Lower lobe of right lung (tissue), 2 donors: ENCODE measurements at regions not wholly inside any gene's neighbourhood (a gene's known extent, or its start where the extent isn't known, plus 50 kb on each side); places are given as distances from the start of the nearest gene placed in this dataset.

Experiments
- ATAC-seq, 2 donors: fragments of 200-7000 bp; cut with Tn5 transposase; one replicate each; pipeline ENCODE4 v1.9.1; 2020 to 2022; ENCODE audit warnings: mild to moderate bottlenecking in 2 of 2, moderate library complexity in 2 of 2
- DNase-seq: peaks from one replicate; pipeline ENCODE4 v3.0.0-alpha.2; 2020
- H3K27ac ChIP-seq: fragments of 200-600 bp; one replicate; pipeline ENCODE4 v1.8.0; 2022
- H3K27me3 ChIP-seq: fragments of 200-600 bp; one replicate; pipeline ENCODE4 v1.8.0; 2022; ENCODE audit warnings: low read depth
- H3K36me3 ChIP-seq: fragments of 200-600 bp; one replicate; pipeline ENCODE4 v1.8.0; 2022; ENCODE audit warnings: mild to moderate bottlenecking
- H3K4me1 ChIP-seq: fragments of 200-600 bp; one replicate; pipeline ENCODE4 v1.8.0; 2022
- H3K4me3 ChIP-seq: fragments of 200-600 bp; one replicate; pipeline ENCODE4 v1.8.0; 2022; ENCODE audit warnings: mild to moderate bottlenecking
- H3K9me3 ChIP-seq: fragments of 200-600 bp; one replicate; pipeline ENCODE4 v1.8.0; 2022
- CTCF ChIP-seq: fragments of 200-600 bp; IDR thresholded peaks from one replicate; pipeline ENCODE4 v1.8.0; 2022; ENCODE audit warnings: antibody characterized with exemption, mild to moderate bottlenecking
- intact Hi-C: fragments of 100-400 bp; cut with DNase I; formaldehyde crosslinking; loops from one replicate; pipeline ENCODE4 v1.11.0; 2022
- donor health status: DM: no; HTN: yes; CAD: no; lungs with severe emphysema.

DNA sequence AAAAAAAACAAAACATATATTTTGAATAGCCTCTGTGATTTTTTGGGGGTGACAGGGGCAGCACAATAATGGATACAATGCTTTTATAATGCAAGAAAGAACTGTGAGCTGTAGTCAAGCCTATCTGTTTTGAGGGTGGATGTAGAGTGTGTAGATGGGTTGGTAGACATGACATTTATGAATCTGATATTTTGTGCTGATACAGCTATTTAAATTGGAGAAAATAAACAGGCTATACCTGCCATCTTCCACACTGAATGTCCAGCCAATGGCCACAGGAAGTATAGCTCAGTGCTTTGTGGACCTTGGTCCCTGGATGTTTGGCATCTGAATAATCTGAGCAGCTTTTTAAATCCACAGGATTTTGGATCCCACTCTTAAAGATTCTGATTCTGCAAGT, 175.0 kb downstream of the NEDD1 start:
- Histone ChIP-seq H3K27me3 (no peaks in the 10 kb centered on the region), H3K36me3 (no peaks in the 10 kb centered on the region), H3K9me3 (no peaks in the 10 kb centered on the region), H3K4me3 (no peak overlapping the region), H3K4me1 (no peaks in the 10 kb centered on the region), H3K27ac (no peak overlapping the region)
- TF ChIP-seq CTCF, result no peak
- ATAC-seq, result no peak
- no peak for DNase-seq
- intact Hi-C loops, result no loop called here

DNA sequence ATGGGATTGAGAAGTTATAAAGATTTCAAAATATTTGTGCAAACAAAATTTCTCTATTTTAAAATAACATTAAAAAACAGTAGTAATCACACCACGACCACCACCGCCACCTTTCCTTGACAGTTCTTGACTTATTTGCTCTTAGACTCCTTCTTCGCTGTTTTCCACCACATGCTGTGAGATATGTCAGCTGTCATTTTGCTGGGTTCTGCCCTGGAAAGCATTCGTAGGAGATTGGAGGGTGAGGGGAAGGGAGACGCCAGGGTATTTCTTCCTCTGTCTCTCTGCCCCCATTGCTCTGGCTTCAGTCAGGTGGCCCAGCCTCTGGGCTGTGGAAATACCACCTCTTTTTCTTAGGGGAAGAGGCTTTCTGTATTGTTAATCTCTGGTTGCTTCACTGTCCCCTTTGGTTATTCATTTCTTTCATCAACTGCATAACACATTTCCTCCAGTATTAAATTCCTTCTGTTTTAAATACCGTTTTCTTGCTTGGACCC, 186.2 kb downstream of the NEDD1 start:
- Histone ChIP-seq H3K4me3 (no peak overlapping the region), H3K4me1 (no peaks in the 10 kb centered on the region), H3K9me3 (no peaks in the 10 kb centered on the region), H3K27me3 (no peaks in the 10 kb centered on the region), H3K36me3 (no peaks in the 10 kb centered on the region), H3K27ac (no peak overlapping the region)
- no peak for ATAC-seq
- no peak for TF ChIP-seq CTCF
- no peak for DNase-seq
- intact Hi-C loops, result no loop called here

DNA sequence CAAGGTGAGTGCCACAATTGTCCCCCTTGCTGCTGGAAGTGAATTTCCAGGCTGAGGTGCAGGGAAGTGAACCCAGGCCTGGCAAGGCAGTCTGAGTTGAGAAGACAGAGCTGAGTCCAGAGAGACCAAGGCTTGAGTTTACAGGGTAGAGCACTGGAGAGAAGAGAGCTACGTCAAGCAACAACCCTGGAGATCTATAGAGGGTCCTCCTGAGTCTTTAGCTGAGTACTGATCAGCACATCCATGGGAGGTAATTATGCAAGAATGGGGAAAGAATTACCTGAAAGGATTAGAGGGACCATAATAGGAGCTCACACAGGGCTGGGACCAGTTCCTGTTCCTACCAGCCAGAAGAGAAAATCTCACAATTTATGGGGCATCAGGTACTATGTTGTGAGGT, 190.7 kb downstream of the NEDD1 start:
- Histone ChIP-seq H3K9me3 (no peaks in the 10 kb centered on the region), H3K27ac (no peak overlapping the region), H3K4me3 (no peak overlapping the region), H3K36me3 (no peaks in the 10 kb centered on the region), H3K4me1 (no peaks in the 10 kb centered on the region), H3K27me3 (no peaks in the 10 kb centered on the region)
- DNase-seq (no peak), ATAC-seq (no peak)
- TF ChIP-seq CTCF, result no peak
- intact Hi-C loops, result no loop called here

GRCh38 chr12:97109441-97109840, 202.4 kb downstream of the NEDD1 start:
- no peak for DNase-seq
- Histone ChIP-seq H3K27me3 (no peaks in the 10 kb centered on the region), H3K4me3 (no peak overlapping the region), H3K9me3 (no peaks in the 10 kb centered on the region), H3K27ac (no peak overlapping the region), H3K36me3 (no peaks in the 10 kb centered on the region), H3K4me1 (no peaks in the 10 kb centered on the region)
- TF ChIP-seq CTCF, result no peak
- no peak for ATAC-seq
- intact Hi-C loops, result no loop called here

DNA sequence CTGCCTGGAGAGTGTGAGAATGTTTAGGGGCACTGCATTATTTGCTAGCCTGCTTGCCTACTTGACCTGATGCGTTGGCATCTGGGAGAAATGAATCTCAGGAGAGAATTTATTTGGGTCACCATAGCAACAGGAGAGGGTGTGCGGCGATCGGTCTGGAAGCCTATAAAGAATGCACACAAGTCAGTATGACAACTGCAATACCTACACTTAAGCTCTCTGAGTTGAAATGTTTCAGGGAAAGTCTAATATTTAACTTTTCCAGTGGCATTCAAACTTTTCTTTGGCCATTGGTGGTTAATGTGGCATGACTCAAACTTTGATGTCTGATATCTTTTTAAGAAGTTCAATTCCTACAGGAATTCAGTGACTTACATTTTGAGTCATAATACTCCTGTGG, 205.1 kb downstream of the NEDD1 start:
- no peaks in the 10 kb centered on the region for H3K9me3 ChIP-seq
- DNase-seq, result no peak
- no peaks in the 10 kb centered on the region for H3K36me3 ChIP-seq
- no peaks in the 10 kb centered on the region for H3K4me1 ChIP-seq
- intact Hi-C loops, result no loop called here
- H3K27ac ChIP-seq, result no peak overlapping the region
- no peak for TF ChIP-seq CTCF
- no peaks in the 10 kb centered on the region for H3K27me3 ChIP-seq
- H3K4me3 ChIP-seq, result no peak overlapping the region
- ATAC-seq, result no peak
